ENCODE measurements at regions not wholly inside any gene's neighbourhood (a gene's known extent, or its start where the extent isn't known, plus 50 kb on each side); places are given as distances from the start of the nearest gene placed in this dataset.
"Not testable (repeated sequence)": the region's sequence is repeated elsewhere in the genome, so short reads cannot be mapped to it uniquely, and the experiment has no call there.

DNA sequence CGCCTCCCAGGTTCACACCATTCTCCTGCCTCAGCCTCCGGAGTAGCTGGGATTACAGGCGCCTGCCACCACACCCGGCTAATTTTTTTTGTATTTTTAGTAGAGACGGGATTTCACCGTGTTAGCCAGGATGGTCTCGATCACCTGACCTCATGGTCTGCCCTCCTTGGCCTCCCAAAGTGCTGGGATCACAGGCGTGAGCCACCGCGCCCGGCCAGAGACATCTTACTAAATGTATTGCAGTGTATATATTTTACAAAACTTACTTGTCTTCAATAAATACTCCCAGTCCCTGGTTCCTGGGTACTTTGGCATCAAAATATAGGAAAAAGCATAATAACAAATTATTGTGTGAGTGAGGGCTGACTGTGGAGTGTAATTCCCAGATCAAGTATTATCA, 1053.7 kb downstream of the OLFM4 start:
- H3K4me3 ChIP-seq (ENCODE audit: extremely low read depth, insufficient read depth, low read length, poor library complexity, severe bottlenecking); H3K4me1 ChIP-seq (ENCODE audit: control insufficient read depth, insufficient read depth, low read length, poor library complexity, severe bottlenecking); H3K9me3 ChIP-seq (ENCODE audit: control insufficient read depth, low read length); H3K36me3 ChIP-seq (ENCODE audit: control insufficient read depth, insufficient read depth, low read length); H3K27ac ChIP-seq (ENCODE audit: low read depth, low read length, severe bottlenecking): not testable (repeated sequence)
- 100% methylated on average over 5 of the region's 11 CpGs; no CpG with 5 or more reads in 1 of the 2 experiments for WGBS, 2 experiments (ENCODE audit: insufficient coverage in 2 of 2)

DNA sequence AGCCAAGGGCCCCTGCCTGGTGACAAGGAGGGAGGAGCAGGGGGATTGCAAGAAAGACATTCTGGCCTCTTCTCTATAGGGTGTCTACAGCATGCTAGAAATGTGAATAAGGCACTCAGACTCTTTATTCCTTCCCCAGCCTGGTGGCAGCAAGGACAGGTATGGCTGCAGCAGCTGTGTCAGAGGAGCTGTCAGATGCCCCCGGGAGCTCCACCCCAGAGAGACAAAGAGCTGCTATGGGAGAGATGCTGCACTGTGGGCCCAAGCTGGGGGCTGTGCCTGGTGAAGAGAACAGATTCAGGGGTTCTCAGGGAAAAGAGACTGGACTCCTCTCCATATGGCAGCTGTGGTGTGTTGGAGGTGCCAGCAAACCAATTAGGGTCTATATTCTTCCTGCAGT, 1063.3 kb downstream of the OLFM4 start:
- WGBS, 2 experiments (ENCODE audit: insufficient coverage in 2 of 2) = no CpG with 5 or more reads among the region's 1 CpG
- Histone ChIP-seq H3K27ac (ENCODE audit: low read depth, low read length, severe bottlenecking) (no peak overlapping the region), H3K9me3 (ENCODE audit: control insufficient read depth, low read length) (peaks cover 3% of the 10 kb centered on the region), H3K36me3 (ENCODE audit: control insufficient read depth, insufficient read depth, low read length) (no peaks in the 10 kb centered on the region), H3K4me3 (ENCODE audit: extremely low read depth, insufficient read depth, low read length, poor library complexity, severe bottlenecking) (no peak overlapping the region), H3K4me1 (ENCODE audit: control insufficient read depth, insufficient read depth, low read length, poor library complexity, severe bottlenecking) (no peaks in the 10 kb centered on the region)

DNA sequence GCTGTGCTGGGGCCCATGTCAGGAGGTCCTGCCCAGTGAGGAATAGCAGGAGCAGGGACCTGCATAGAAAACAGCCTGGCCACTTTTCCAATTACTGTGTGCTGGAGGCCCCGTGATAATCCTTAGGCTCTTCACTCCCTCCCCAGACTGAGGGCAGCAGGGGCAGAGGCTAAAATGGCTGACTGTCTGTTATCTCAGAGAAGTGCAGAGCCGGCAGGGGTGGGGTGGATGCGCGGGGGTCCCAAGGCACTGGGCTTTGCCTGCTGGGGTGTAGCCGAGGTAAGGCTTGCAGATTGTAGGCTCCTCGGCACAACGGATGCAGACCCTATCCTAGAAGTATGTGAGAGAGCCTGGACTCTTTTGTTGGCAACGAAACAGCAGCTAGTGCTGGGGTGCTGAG, 1064.1 kb downstream of the OLFM4 start:
- no peaks in the 10 kb centered on the region for H3K4me1 ChIP-seq (ENCODE audit: control insufficient read depth, insufficient read depth, low read length, poor library complexity, severe bottlenecking)
- no peaks in the 10 kb centered on the region for H3K36me3 ChIP-seq (ENCODE audit: control insufficient read depth, insufficient read depth, low read length)
- 95 to 100% methylated on average over 5 to 6 of the region's 8 CpGs for WGBS, 2 experiments (ENCODE audit: insufficient coverage in 2 of 2)
- H3K27ac ChIP-seq (ENCODE audit: low read depth, low read length, severe bottlenecking) = no peak overlapping the region
- no peak overlapping the region for H3K4me3 ChIP-seq (ENCODE audit: extremely low read depth, insufficient read depth, low read length, poor library complexity, severe bottlenecking)
- H3K9me3 ChIP-seq (ENCODE audit: control insufficient read depth, low read length) = peaks cover 3% of the 10 kb centered on the region

DNA sequence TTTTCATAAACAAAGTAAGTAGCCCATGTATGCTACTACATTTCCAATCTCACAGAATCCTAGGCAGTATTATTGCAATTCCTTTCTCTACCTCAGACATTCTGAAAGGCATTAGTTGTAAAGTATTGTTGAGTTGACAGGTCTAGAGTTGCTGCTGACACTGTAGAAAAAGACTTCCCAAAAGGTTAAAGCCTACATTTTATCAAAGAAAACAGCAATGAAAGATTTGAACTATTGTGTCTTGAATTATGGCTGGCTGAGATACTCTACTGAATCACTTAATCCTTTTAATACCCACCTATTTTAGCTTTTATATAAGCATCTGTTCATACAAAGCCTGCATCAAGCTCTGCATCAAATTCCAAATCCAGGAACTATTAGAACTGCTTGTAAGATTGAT, 1082.0 kb downstream of the OLFM4 start:
- H3K36me3 ChIP-seq (ENCODE audit: control insufficient read depth, insufficient read depth, low read length) = no peaks in the 10 kb centered on the region
- no peak overlapping the region for H3K27ac ChIP-seq (ENCODE audit: low read depth, low read length, severe bottlenecking)

DNA sequence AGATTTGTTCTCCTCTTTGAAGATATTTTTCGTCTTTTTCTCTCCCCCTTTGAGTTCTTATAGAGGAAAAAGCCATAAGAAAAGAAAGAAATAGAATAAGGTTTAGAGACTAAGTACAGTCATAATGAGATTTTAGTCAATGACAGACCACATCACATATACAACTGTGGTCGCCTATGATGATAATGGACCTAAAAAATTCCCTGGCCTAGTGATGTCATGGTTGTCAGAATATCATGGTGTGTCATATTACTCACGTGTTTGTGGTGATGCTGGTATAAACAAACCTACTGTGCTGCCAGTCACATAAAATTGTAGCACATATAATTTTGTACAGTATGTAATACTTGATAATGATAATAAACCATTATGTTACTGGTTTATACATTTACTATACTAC, 1096.1 kb downstream of the OLFM4 start:
- no peak overlapping the region for H3K27ac ChIP-seq (ENCODE audit: low read depth, low read length, severe bottlenecking)
- no peaks in the 10 kb centered on the region for H3K4me1 ChIP-seq (ENCODE audit: control insufficient read depth, insufficient read depth, low read length, poor library complexity, severe bottlenecking)
- no peaks in the 10 kb centered on the region for H3K9me3 ChIP-seq (ENCODE audit: control insufficient read depth, low read length)
- no peak overlapping the region for H3K4me3 ChIP-seq (ENCODE audit: extremely low read depth, insufficient read depth, low read length, poor library complexity, severe bottlenecking)
- no peaks in the 10 kb centered on the region for H3K36me3 ChIP-seq (ENCODE audit: control insufficient read depth, insufficient read depth, low read length)
- no CpG with 5 or more reads among the region's 3 CpGs for WGBS, 2 experiments (ENCODE audit: insufficient coverage in 2 of 2)

More for the DNA sequence above, 1082.0 kb downstream of the OLFM4 start:
- no peaks in the 10 kb centered on the region for H3K9me3 ChIP-seq (ENCODE audit: control insufficient read depth, low read length)
- H3K4me1 ChIP-seq (ENCODE audit: control insufficient read depth, insufficient read depth, low read length, poor library complexity, severe bottlenecking) = no peaks in the 10 kb centered on the region
- H3K4me3 ChIP-seq (ENCODE audit: extremely low read depth, insufficient read depth, low read length, poor library complexity, severe bottlenecking) = no peak overlapping the region

DNA sequence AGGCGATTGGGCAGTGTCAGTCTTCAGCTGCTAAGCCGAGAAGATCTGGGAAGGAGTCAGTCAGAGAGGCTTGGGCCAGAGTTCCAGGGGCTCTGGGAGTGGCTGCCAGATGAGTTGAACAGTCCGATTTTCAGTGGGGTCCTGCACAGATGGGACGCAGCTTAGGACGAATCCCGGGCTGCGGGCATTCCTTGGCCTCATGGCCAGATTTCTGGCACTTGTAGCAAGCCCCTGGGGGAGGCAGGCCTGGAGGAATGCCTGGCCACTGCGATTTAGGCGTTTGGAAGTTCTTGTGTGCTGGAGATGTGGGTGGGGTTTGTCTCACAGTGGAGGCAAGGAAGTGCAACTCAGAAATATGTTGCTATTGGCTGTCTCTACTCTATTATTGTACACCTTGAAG, 1102.3 kb downstream of the OLFM4 start:
- H3K36me3 ChIP-seq (ENCODE audit: control insufficient read depth, insufficient read depth, low read length); H3K4me1 ChIP-seq (ENCODE audit: control insufficient read depth, insufficient read depth, low read length, poor library complexity, severe bottlenecking); H3K27ac ChIP-seq (ENCODE audit: low read depth, low read length, severe bottlenecking); H3K4me3 ChIP-seq (ENCODE audit: extremely low read depth, insufficient read depth, low read length, poor library complexity, severe bottlenecking); H3K9me3 ChIP-seq (ENCODE audit: control insufficient read depth, low read length): not testable (repeated sequence)
- WGBS, 2 experiments (ENCODE audit: insufficient coverage in 2 of 2) = 63 to 67% methylated on average over 6 to 9 of the region's 9 CpGs

DNA sequence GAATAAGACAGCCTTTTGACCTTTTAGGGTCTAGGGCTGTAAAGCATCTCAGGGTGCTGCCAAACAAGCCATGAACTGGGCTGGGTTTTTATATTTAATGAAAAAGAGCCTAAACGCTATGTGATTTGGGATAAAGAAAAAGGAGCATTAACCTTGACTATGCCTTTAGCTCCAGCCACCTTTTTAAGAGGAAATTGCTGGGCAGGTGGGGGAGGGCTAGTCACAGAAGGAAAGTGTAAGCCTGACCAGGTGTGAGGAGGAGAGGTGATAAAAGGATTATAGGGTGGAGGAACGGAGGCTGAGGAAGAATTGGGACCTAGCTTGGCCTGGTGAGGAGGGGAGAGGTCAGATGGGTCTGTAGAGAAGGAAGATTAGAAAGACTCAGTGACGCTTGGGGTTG, 1102.8 kb downstream of the OLFM4 start:
- not testable (repeated sequence) for H3K4me1 ChIP-seq (ENCODE audit: control insufficient read depth, insufficient read depth, low read length, poor library complexity, severe bottlenecking); H3K4me3 ChIP-seq (ENCODE audit: extremely low read depth, insufficient read depth, low read length, poor library complexity, severe bottlenecking); H3K9me3 ChIP-seq (ENCODE audit: control insufficient read depth, low read length); H3K27ac ChIP-seq (ENCODE audit: low read depth, low read length, severe bottlenecking); H3K36me3 ChIP-seq (ENCODE audit: control insufficient read depth, insufficient read depth, low read length)
- WGBS, 2 experiments (ENCODE audit: insufficient coverage in 2 of 2) = 48 to 52% methylated on average over 2 to 3 of the region's 3 CpGs

DNA sequence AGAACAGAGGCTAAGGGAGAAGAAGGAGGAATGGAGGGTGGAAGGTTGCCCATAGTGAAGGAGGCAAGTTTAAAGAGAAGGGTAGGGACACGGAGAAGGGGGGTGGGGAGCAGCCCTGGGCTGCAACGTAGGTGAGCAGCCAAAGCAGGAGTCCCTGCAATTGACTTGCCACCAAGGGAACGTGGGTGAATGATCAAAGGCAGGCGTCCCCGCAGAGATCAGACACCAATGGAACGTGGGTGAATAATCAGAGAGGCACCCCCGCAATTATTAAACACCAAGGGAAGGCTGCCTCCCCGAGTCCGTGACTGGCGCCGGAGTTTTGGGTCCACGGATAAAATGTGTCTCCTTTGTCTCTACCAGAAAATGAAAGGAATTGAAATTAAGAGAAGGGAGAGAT, 1103.5 kb downstream of the OLFM4 start:
- not testable (repeated sequence) for H3K4me1 ChIP-seq (ENCODE audit: control insufficient read depth, insufficient read depth, low read length, poor library complexity, severe bottlenecking); H3K9me3 ChIP-seq (ENCODE audit: control insufficient read depth, low read length); H3K36me3 ChIP-seq (ENCODE audit: control insufficient read depth, insufficient read depth, low read length); H3K27ac ChIP-seq (ENCODE audit: low read depth, low read length, severe bottlenecking); H3K4me3 ChIP-seq (ENCODE audit: extremely low read depth, insufficient read depth, low read length, poor library complexity, severe bottlenecking)
- WGBS, 2 experiments (ENCODE audit: insufficient coverage in 2 of 2) = 52 to 60% methylated on average over 6 to 12 of the region's 12 CpGs

DNA sequence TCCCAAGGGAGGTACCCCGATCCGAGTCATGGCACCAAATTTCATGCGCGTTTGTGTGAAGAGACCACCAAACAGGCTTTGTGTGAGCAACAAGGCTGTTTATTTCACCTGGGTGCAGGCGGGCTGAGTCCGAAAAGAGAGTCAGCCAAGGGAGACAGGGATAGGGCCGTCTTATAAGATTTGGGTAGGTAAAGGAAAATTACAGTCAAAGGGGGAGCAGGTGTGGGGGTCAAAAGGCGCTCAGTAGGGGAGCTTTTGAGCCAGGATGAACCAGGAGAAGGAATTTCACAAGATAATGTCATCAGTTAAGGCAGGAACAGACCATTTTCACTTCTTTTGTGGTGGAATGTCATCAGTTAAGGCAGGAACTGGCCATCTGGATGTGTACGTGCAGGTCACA, 1104.1 kb downstream of the OLFM4 start:
- WGBS, 2 experiments (ENCODE audit: insufficient coverage in 2 of 2) = 41 to 58% methylated on average over 7 to 9 of the region's 9 CpGs
- not testable (repeated sequence) for H3K27ac ChIP-seq (ENCODE audit: low read depth, low read length, severe bottlenecking); H3K9me3 ChIP-seq (ENCODE audit: control insufficient read depth, low read length); H3K4me1 ChIP-seq (ENCODE audit: control insufficient read depth, insufficient read depth, low read length, poor library complexity, severe bottlenecking); H3K4me3 ChIP-seq (ENCODE audit: extremely low read depth, insufficient read depth, low read length, poor library complexity, severe bottlenecking); H3K36me3 ChIP-seq (ENCODE audit: control insufficient read depth, insufficient read depth, low read length)

DNA sequence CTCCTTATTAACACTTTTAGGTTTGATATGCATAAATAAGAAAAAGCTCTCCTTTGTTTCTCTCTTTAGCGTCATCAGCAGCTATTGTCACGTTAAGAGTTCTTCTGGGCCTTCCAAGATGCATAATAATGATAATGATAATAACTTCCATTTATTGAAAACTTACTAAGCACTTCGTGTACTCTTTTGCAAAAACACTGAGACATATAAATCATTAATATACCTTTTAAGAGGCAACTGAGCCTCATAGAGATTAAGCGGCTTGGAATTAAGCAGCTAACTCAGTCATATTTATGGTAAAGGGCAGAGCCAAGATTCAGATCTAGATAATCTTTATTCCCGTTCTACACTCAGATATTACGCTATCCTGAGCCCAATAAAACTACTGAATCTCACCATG, 1105.1 kb downstream of the OLFM4 start:
- H3K36me3 ChIP-seq (ENCODE audit: control insufficient read depth, insufficient read depth, low read length) = no peaks in the 10 kb centered on the region
- WGBS, 2 experiments (ENCODE audit: insufficient coverage in 2 of 2) = 89% methylated on average over 1 of the region's 6 CpGs; no CpG with 5 or more reads in 1 of the 2 experiments
- H3K4me3 ChIP-seq (ENCODE audit: extremely low read depth, insufficient read depth, low read length, poor library complexity, severe bottlenecking) = no peak overlapping the region
- H3K27ac ChIP-seq (ENCODE audit: low read depth, low read length, severe bottlenecking) = no peak overlapping the region
- no peaks in the 10 kb centered on the region for H3K9me3 ChIP-seq (ENCODE audit: control insufficient read depth, low read length)
- no peaks in the 10 kb centered on the region for H3K4me1 ChIP-seq (ENCODE audit: control insufficient read depth, insufficient read depth, low read length, poor library complexity, severe bottlenecking)

DNA sequence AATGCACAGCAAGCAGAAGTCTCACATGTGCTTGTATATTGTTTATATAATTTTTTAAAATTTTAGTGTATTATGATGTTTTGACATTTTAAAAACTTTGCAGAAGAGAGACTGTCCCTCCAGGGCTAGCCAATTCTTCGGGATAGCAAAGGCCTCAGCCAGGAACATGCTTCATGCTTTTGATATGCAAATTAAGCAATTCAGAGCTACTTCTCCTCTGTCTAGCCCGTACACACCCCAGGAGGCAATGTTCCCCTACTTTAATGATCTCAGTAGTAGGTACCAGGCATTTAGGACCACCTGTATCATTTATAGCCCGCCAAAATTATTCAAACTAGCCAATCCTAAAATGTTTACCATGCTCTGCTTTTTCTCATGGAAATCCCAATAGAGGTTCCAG, 1116.2 kb downstream of the OLFM4 start:
- 52 to 70% methylated on average over 3 of the region's 3 CpGs for WGBS, 2 experiments (ENCODE audit: insufficient coverage in 2 of 2)
- Histone ChIP-seq H3K4me1 (ENCODE audit: control insufficient read depth, insufficient read depth, low read length, poor library complexity, severe bottlenecking) (no peaks in the 10 kb centered on the region), H3K4me3 (ENCODE audit: extremely low read depth, insufficient read depth, low read length, poor library complexity, severe bottlenecking) (no peak overlapping the region), H3K27ac (ENCODE audit: low read depth, low read length, severe bottlenecking) (no peak overlapping the region), H3K36me3 (ENCODE audit: control insufficient read depth, insufficient read depth, low read length) (no peaks in the 10 kb centered on the region), H3K9me3 (ENCODE audit: control insufficient read depth, low read length) (no peaks in the 10 kb centered on the region)

DNA sequence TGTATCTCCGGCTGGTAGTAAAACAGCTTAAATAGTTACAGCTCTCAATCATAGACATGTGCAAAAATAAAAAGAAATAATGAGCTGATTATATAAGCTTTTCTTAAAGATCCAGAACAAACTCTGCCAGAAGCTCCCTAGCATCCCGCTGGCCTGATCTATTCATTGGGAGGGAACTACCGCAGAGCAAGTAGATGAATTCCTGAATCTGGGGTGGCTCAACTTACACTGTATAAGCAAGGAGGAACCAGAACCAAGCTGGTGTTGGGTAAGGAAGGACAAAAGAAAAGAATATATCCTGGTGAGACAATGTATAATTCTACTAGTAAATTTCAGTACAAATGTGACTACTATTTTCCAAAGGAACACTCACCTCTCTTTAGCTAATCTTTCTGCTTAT, 1122.2 kb downstream of the OLFM4 start:
- no peaks in the 10 kb centered on the region for H3K9me3 ChIP-seq (ENCODE audit: control insufficient read depth, low read length)
- H3K27ac ChIP-seq (ENCODE audit: low read depth, low read length, severe bottlenecking) = no peak overlapping the region
- WGBS, 2 experiments (ENCODE audit: insufficient coverage in 2 of 2) = 93% methylated on average over 2 of the region's 3 CpGs; no CpG with 5 or more reads in 1 of the 2 experiments
- no peaks in the 10 kb centered on the region for H3K36me3 ChIP-seq (ENCODE audit: control insufficient read depth, insufficient read depth, low read length)
- H3K4me3 ChIP-seq (ENCODE audit: extremely low read depth, insufficient read depth, low read length, poor library complexity, severe bottlenecking) = no peak overlapping the region
- H3K4me1 ChIP-seq (ENCODE audit: control insufficient read depth, insufficient read depth, low read length, poor library complexity, severe bottlenecking) = no peaks in the 10 kb centered on the region

Measured in mesodermal cell (in vitro differentiated cells).